ENCODE measurements at regions not wholly inside any gene's neighbourhood (a gene's known extent, or its start where the extent isn't known, plus 50 kb on each side); places are given as distances from the start of the nearest gene placed in this dataset.

GRCh38 chr12:24409868-24410267 lies 460.4 kb upstream of the SOX5 start:
- Mint-ChIP-seq H3K4me3 (no peak overlapping the region), H3K27ac (no peak overlapping the region), H3K4me1 (no peaks in the 10 kb centered on the region), H3K9me3 (peaks cover 2% of the 10 kb centered on the region), H3K36me3 (no peaks in the 10 kb centered on the region)
- ATAC-seq (no peak), DNase-seq (ENCODE audit: low spot score in 2 of 2) (no peak)

- no peak overlapping the region for H3K4me3 Mint-ChIP-seq
- no peaks in the 10 kb centered on the region for H3K4me1 Mint-ChIP-seq
- DNase-seq (ENCODE audit: low spot score in 2 of 2) (no peak), ATAC-seq (no peak)
- peaks cover 2% of the 10 kb centered on the region for H3K9me3 Mint-ChIP-seq
- no peak overlapping the region for H3K27ac Mint-ChIP-seq
- H3K36me3 Mint-ChIP-seq = no peaks in the 10 kb centered on the region
Measured at GRCh38 chr12:24408305-24408704, 458.8 kb upstream of the SOX5 start.

GRCh38 chr12:24407884-24408283 lies 458.4 kb upstream of the SOX5 start:
- no peak for ATAC-seq
- Mint-ChIP-seq H3K4me1 (no peaks in the 10 kb centered on the region), H3K9me3 (peaks cover 2% of the 10 kb centered on the region), H3K4me3 (no peak overlapping the region), H3K36me3 (no peaks in the 10 kb centered on the region), H3K27ac (no peak overlapping the region)
- DNase-seq (ENCODE audit: low spot score in 2 of 2) = no peak

GRCh38 chr12:24404086-24404815 lies 454.8 kb upstream of the SOX5 start:
- DNase-seq (ENCODE audit: low spot score in 2 of 2) (no peak), ATAC-seq (no peak)
- Mint-ChIP-seq H3K4me3 (no peak overlapping the region), H3K4me1 (no peaks in the 10 kb centered on the region), H3K36me3 (no peaks in the 10 kb centered on the region), H3K9me3 (no peaks in the 10 kb centered on the region), H3K27ac (no peak overlapping the region)

GRCh38 chr12:24400533-24400932 lies 451.1 kb upstream of the SOX5 start:
- Mint-ChIP-seq H3K36me3 (no peaks in the 10 kb centered on the region), H3K27ac (no peak overlapping the region), H3K4me3 (no peak overlapping the region), H3K9me3 (no peaks in the 10 kb centered on the region), H3K4me1 (no peaks in the 10 kb centered on the region)
- ATAC-seq (no peak), DNase-seq (ENCODE audit: low spot score in 2 of 2) (no peak)

GRCh38 chr12:24398605-24399004 lies 449.1 kb upstream of the SOX5 start:
- Mint-ChIP-seq H3K27ac (no peak overlapping the region), H3K4me1 (no peaks in the 10 kb centered on the region), H3K4me3 (no peak overlapping the region), H3K9me3 (no peaks in the 10 kb centered on the region), H3K36me3 (no peaks in the 10 kb centered on the region)
- no peak for DNase-seq (ENCODE audit: low spot score in 2 of 2)
- ATAC-seq = peak; percentile 64

GRCh38 chr12:24396224-24396623 lies 446.8 kb upstream of the SOX5 start:
- no peak for ATAC-seq
- H3K27ac Mint-ChIP-seq = no peak overlapping the region
- peaks cover 9% of the 10 kb centered on the region for H3K9me3 Mint-ChIP-seq
- H3K4me1 Mint-ChIP-seq = no peaks in the 10 kb centered on the region
- peaks cover 6% of the 10 kb centered on the region for H3K36me3 Mint-ChIP-seq
- no peak overlapping the region for H3K4me3 Mint-ChIP-seq
- no peak for DNase-seq (ENCODE audit: low spot score in 2 of 2)

GRCh38 chr12:24394246-24394645 lies 444.8 kb upstream of the SOX5 start:
- Mint-ChIP-seq H3K4me3 (no peak overlapping the region), H3K9me3 (peaks cover 12% of the 10 kb centered on the region), H3K4me1 (no peaks in the 10 kb centered on the region), H3K27ac (no peak overlapping the region), H3K36me3 (peaks cover 6% of the 10 kb centered on the region)
- ATAC-seq (no peak), DNase-seq (ENCODE audit: low spot score in 2 of 2) (no peak)

GRCh38 chr12:24393071-24393470 lies 443.6 kb upstream of the SOX5 start:
- peaks cover 6% of the 10 kb centered on the region for H3K36me3 Mint-ChIP-seq

GRCh38 chr12:24389394-24389793 lies 439.9 kb upstream of the SOX5 start:
- no peaks in the 10 kb centered on the region for H3K4me1 Mint-ChIP-seq
- no peak overlapping the region for H3K27ac Mint-ChIP-seq

More at GRCh38 chr12:24393071-24393470, 443.6 kb upstream of the SOX5 start:
- Mint-ChIP-seq H3K4me3 (no peak overlapping the region), H3K4me1 (no peaks in the 10 kb centered on the region), H3K9me3 (peaks cover 13% of the 10 kb centered on the region), H3K27ac (no peak overlapping the region)
- DNase-seq (ENCODE audit: low spot score in 2 of 2) = no peak
- ATAC-seq = no peak

GRCh38 chr12:24387381-24387780 lies 437.9 kb upstream of the SOX5 start:
- DNase-seq (ENCODE audit: low spot score in 2 of 2) (no peak), ATAC-seq (no peak)
- H3K4me1 Mint-ChIP-seq = no peaks in the 10 kb centered on the region
- no peak overlapping the region for H3K4me3 Mint-ChIP-seq
- H3K27ac Mint-ChIP-seq = no peak overlapping the region
- H3K9me3 Mint-ChIP-seq = peaks cover 17% of the 10 kb centered on the region
- peaks cover 4% of the 10 kb centered on the region for H3K36me3 Mint-ChIP-seq

More at GRCh38 chr12:24389394-24389793, 439.9 kb upstream of the SOX5 start:
- no peak for ATAC-seq
- Mint-ChIP-seq H3K4me3 (no peak overlapping the region), H3K36me3 (peaks cover 6% of the 10 kb centered on the region), H3K9me3 (peaks cover 15% of the 10 kb centered on the region)
- DNase-seq (ENCODE audit: low spot score in 2 of 2) = no peak

- no peaks in the 10 kb centered on the region for H3K4me1 Mint-ChIP-seq
Measured at GRCh38 chr12:24386836-24387235, 437.4 kb upstream of the SOX5 start.

GRCh38 chr12:24381790-24382189 lies 432.3 kb upstream of the SOX5 start:
- H3K36me3 Mint-ChIP-seq = no peaks in the 10 kb centered on the region
- H3K27ac Mint-ChIP-seq = no peak overlapping the region
- H3K4me1 Mint-ChIP-seq = no peaks in the 10 kb centered on the region
- ATAC-seq (no peak), DNase-seq (ENCODE audit: low spot score in 2 of 2) (no peak)
- H3K9me3 Mint-ChIP-seq = peaks cover 9% of the 10 kb centered on the region
- H3K4me3 Mint-ChIP-seq = no peak overlapping the region

More at GRCh38 chr12:24386836-24387235, 437.4 kb upstream of the SOX5 start:
- no peak overlapping the region for H3K27ac Mint-ChIP-seq
- H3K36me3 Mint-ChIP-seq = no peaks in the 10 kb centered on the region
- no peak for DNase-seq (ENCODE audit: low spot score in 2 of 2)
- H3K9me3 Mint-ChIP-seq = peaks cover 15% of the 10 kb centered on the region
- no peak for ATAC-seq
- H3K4me3 Mint-ChIP-seq = no peak overlapping the region

- Mint-ChIP-seq H3K36me3 (no peaks in the 10 kb centered on the region), H3K4me1 (no peaks in the 10 kb centered on the region), H3K27ac (no peak overlapping the region), H3K9me3 (peaks cover 9% of the 10 kb centered on the region), H3K4me3 (no peak overlapping the region)
- DNase-seq (ENCODE audit: low spot score in 2 of 2) = no peak
- ATAC-seq = no peak
Measured at GRCh38 chr12:24379861-24380521, 430.5 kb upstream of the SOX5 start.

GRCh38 chr12:24379433-24379832 lies 430.0 kb upstream of the SOX5 start:
- no peak for ATAC-seq
- no peak overlapping the region for H3K27ac Mint-ChIP-seq
- peaks cover 9% of the 10 kb centered on the region for H3K9me3 Mint-ChIP-seq
- no peak overlapping the region for H3K4me3 Mint-ChIP-seq
- no peaks in the 10 kb centered on the region for H3K36me3 Mint-ChIP-seq
- DNase-seq (ENCODE audit: low spot score in 2 of 2) = no peak
- no peaks in the 10 kb centered on the region for H3K4me1 Mint-ChIP-seq

Measured in stimulated activated effector memory CD8-positive, alpha-beta T cell treated with anti-CD3 and anti-CD28 coated beads, Interleukin-12 subunit alpha, Interleukin-12 subunit beta, amount 100 ng/mL, for 72 hours (primary cell).